Endodermal cell (in vitro differentiated cells): ENCODE measurements at regions not wholly inside any gene's neighbourhood (a gene's known extent, or its start where the extent isn't known, plus 50 kb on each side); places are given as distances from the start of the nearest gene placed in this dataset.

Experiments used
- DNase-seq: peaks from one replicate; pipeline ENCODE4 v3.0.0-alpha.2; 2017
- H3K27ac ChIP-seq: 2 replicates; pipeline ENCODE4 v1.5.1; 2013; ENCODE audit warnings: mild to moderate bottlenecking, low read depth, low read length, moderate library complexity
- H3K27me3 ChIP-seq: 2 replicates; pipeline ENCODE4 v1.6.1; 2013; ENCODE audit warnings: mild to moderate bottlenecking, low read length, moderate library complexity; ENCODE audit not compliant: insufficient read depth, control insufficient read depth, poor library complexity, severe bottlenecking
- H3K36me3 ChIP-seq: 2 replicates; pipeline ENCODE4 v1.7.0; 2013; ENCODE audit warnings: mild to moderate bottlenecking, low read length, moderate library complexity; ENCODE audit not compliant: control insufficient read depth, insufficient read depth
- H3K4me1 ChIP-seq: one replicate; pipeline ENCODE4 v1.7.0; 2013; ENCODE audit warnings: low read length; ENCODE audit not compliant: control insufficient read depth, insufficient read depth
- H3K4me3 ChIP-seq: 2 replicates; pipeline ENCODE4 v1.5.1; 2013; ENCODE audit warnings: mild to moderate bottlenecking, low read length, moderate library complexity
- H3K9ac ChIP-seq: 2 replicates; pipeline ENCODE4 v1.6.1; 2013; ENCODE audit warnings: mild to moderate bottlenecking, low read length, moderate library complexity; ENCODE audit not compliant: poor library complexity, severe bottlenecking; ENCODE audit errors: extremely low read depth
- H3K9me3 ChIP-seq: 2 replicates; pipeline ENCODE4 v1.6.1; 2013; ENCODE audit warnings: mild to moderate bottlenecking, low read length, moderate library complexity; ENCODE audit not compliant: control insufficient read depth
- H3K27ac Mint-ChIP-seq: 2 replicates; pipeline ENCODE4 v1.8.0; 2020; ENCODE audit warnings: mixed read lengths
- H3K27me3 Mint-ChIP-seq: 2 replicates; pipeline ENCODE4 v1.8.0; 2021; ENCODE audit warnings: mild to moderate bottlenecking, mixed read lengths; ENCODE audit not compliant: insufficient read depth
- H3K36me3 Mint-ChIP-seq: 2 replicates; pipeline ENCODE4 v1.8.0; 2020; ENCODE audit warnings: low read depth, mixed read lengths
- H3K4me1 Mint-ChIP-seq: 2 replicates; pipeline ENCODE4 v1.8.0; 2020; ENCODE audit warnings: mixed read lengths
- H3K4me3 Mint-ChIP-seq: 2 replicates; pipeline ENCODE4 v1.8.0; 2020; ENCODE audit warnings: mild to moderate bottlenecking, moderate library complexity, mixed read lengths
- H3K9me3 Mint-ChIP-seq: 2 replicates; pipeline ENCODE4 v1.8.0; 2020; ENCODE audit warnings: mild to moderate bottlenecking, mixed read lengths
- WGBS, 2 experiments: methylation state at CpG; one replicate each; pipeline versions ENCODE4 v1.1.5 to v1.1.7; 2013; ENCODE audit warnings: missing lambda C conversion rate in 2 of 2, mixed read lengths in 1 of 2; ENCODE audit not compliant: insufficient coverage in 1 of 2, insufficient read length in 1 of 2; 5-methylcytosine and 5-hydroxymethylcytosine counted together
- TF ChIP-seq, protein P1 (sequence below): fragments of 200-600 bp; sonication (generic); conservative IDR thresholded peaks from 2 replicates; pipeline ENCODE4 v1.5.0; 2021; ENCODE audit warnings: antibody characterized with exemption, mild to moderate bottlenecking

DNA sequence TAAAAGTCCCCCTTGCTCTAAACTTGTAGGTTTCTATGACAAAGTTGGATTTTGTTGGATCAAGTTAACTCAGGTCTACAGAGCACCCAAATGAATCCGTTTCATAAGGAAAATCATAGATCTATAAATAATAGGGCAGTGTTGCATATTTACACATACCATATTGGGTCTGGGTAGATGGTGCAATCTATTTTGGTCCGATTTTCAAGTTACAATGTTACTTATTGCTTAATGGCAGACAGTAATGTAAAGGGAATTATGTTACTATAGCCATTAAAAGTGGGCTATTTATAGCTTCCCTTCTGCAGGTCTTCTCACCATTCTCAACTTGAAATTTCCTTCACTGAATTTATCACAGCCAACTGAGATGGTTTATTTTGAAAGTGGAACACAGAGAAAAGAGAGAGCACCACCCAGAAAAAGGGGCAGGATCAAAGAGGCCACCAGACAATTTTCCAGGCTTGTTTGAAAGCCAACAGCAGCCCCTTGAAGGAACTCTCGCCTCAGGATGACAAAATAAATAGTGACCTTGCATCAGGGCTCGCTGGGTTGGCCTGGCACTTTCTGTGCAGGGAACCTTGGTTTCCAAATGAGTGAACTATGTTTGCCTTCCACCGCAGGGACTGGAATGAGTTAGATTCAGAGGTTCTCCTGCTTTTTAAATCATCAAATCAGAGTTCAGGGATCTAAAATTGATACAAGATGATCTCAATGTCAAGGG lies 260.2 kb upstream of the HES1 start:
- TF ChIP-seq, protein P1, sequence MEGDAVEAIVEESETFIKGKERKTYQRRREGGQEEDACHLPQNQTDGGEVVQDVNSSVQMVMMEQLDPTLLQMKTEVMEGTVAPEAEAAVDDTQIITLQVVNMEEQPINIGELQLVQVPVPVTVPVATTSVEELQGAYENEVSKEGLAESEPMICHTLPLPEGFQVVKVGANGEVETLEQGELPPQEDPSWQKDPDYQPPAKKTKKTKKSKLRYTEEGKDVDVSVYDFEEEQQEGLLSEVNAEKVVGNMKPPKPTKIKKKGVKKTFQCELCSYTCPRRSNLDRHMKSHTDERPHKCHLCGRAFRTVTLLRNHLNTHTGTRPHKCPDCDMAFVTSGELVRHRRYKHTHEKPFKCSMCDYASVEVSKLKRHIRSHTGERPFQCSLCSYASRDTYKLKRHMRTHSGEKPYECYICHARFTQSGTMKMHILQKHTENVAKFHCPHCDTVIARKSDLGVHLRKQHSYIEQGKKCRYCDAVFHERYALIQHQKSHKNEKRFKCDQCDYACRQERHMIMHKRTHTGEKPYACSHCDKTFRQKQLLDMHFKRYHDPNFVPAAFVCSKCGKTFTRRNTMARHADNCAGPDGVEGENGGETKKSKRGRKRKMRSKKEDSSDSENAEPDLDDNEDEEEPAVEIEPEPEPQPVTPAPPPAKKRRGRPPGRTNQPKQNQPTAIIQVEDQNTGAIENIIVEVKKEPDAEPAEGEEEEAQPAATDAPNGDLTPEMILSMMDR: no peak
- Mint-ChIP-seq H3K27me3 (peaks cover 9% of the 10 kb centered on the region), H3K27ac (no peak overlapping the region), H3K9me3 (no peaks in the 10 kb centered on the region), H3K4me3 (no peak overlapping the region), H3K4me1 (peaks cover 48% of the 10 kb centered on the region), H3K36me3 (no peaks in the 10 kb centered on the region)
- Histone ChIP-seq H3K27me3 (peaks cover under 1% of the 10 kb centered on the region), H3K9ac (no peak overlapping the region), H3K9me3 (no peaks in the 10 kb centered on the region), H3K4me1 (peaks cover 7% of the 10 kb centered on the region), H3K36me3 (no peaks in the 10 kb centered on the region), H3K4me3 (no peak overlapping the region), H3K27ac (no peak overlapping the region)
- DNase-seq: peak; percentile 16
- 88 to 96% methylated on average over 3 to 5 of the region's 5 CpGs for WGBS, 2 experiments

DNA sequence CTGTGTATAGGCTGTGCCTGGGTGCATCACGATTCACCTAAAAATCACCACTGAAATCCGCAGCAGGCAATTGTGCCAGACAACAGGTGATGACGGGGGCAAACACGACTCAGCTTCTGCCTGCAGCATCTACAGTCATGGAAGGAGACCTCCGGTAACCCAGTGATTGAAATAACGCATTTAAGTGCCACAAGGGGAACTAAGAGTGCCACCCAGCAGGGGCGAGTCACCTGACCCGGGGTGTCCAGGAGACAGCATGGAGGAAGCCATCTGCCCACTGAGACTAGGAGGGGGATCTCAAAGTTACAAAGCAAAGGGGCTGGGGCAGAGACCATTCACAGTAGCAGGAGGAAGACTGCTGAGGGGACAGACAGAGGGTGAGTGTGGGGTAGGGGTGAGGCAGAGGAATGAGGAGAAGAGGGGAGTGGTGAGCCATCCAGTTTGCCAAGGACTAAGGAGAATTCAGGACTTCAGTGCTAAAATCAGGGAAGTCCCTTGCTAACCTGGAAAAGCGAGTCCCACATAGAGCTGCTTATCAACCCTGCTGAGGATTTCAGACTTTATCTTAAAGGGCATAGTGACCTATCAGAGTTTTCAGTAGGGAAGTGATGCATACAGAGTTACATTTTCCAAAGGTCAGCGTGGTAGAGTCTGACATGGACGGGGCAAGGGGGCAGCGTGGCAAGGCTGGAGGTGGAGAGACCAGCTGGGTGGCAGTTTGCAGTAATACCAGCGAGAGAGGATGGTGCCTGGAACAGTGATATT lies 256.7 kb upstream of the HES1 start:
- no peaks in the 10 kb centered on the region for H3K9me3 ChIP-seq
- H3K9ac ChIP-seq: no peak overlapping the region
- H3K4me3 ChIP-seq: peak overlapping the region; percentile 25
- peak overlapping the region; percentile 14 for H3K27ac Mint-ChIP-seq
- TF ChIP-seq, protein P1: no peak
- peaks cover 38% of the 10 kb centered on the region for H3K4me1 Mint-ChIP-seq
- no peaks in the 10 kb centered on the region for H3K9me3 Mint-ChIP-seq
- H3K4me1 ChIP-seq: peaks cover 7% of the 10 kb centered on the region
- H3K27me3 Mint-ChIP-seq: peaks cover 13% of the 10 kb centered on the region
- no peak overlapping the region for H3K27ac ChIP-seq
- DNase-seq: no peak
- H3K27me3 ChIP-seq: peaks cover 6% of the 10 kb centered on the region
- no peaks in the 10 kb centered on the region for H3K36me3 ChIP-seq
- H3K4me3 Mint-ChIP-seq: no peak overlapping the region
- H3K36me3 Mint-ChIP-seq: no peaks in the 10 kb centered on the region
- 78 to 79% methylated on average over 12 to 13 of the region's 13 CpGs for WGBS, 2 experiments

DNA sequence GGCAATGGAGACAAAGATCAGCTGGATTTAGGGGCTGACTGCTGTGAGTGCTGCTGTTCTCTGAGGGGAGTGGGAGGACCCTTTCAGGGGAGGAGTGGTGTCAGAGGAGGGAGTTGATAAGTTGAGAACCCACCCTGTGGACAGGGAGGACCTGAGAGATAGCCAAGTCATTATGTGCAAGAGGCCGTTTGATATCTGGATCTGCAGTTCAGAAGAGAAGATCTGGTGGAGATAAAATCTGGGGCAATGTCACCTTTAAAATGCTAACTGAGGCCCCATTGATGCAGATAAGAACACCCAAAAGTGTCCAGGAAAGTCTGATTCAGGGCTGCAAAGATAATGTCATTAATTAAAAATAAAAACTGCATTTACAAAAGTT lies 256.1 kb upstream of the HES1 start:
- Mint-ChIP-seq H3K4me3 (no peak overlapping the region), H3K27ac (peak overlapping the region; percentile 14), H3K36me3 (no peaks in the 10 kb centered on the region), H3K4me1 (peaks cover 38% of the 10 kb centered on the region), H3K27me3 (peaks cover 13% of the 10 kb centered on the region), H3K9me3 (no peaks in the 10 kb centered on the region)
- 62 to 86% methylated on average over 1 of the region's 1 CpG for WGBS, 2 experiments
- Histone ChIP-seq H3K36me3 (no peaks in the 10 kb centered on the region), H3K9me3 (no peaks in the 10 kb centered on the region), H3K4me1 (peaks cover 10% of the 10 kb centered on the region), H3K27me3 (peaks cover 6% of the 10 kb centered on the region), H3K27ac (no peak overlapping the region), H3K4me3 (no peak overlapping the region), H3K9ac (no peak overlapping the region)
- no peak for DNase-seq
- TF ChIP-seq, protein P1: no peak
